Right lobe of liver (tissue), 4 donors: ENCODE measurements at regions not wholly inside any gene's neighbourhood (a gene's known extent, or its start where the extent isn't known, plus 50 kb on each side); places are given as distances from the start of the nearest gene placed in this dataset.

Experiments used
- POLR2A ChIP-seq: fragments of 450-650 bp; IDR thresholded peaks from one replicate; pipeline ENCODE4 v1.6.1; 2017; ENCODE audit warnings: antibody characterized with exemption, mild to moderate bottlenecking
- TF ChIP-seq, protein P1 (sequence below), 4 donors: fragments of 200-600 bp in 3 of 4; fragments of 450-650 bp in 1 of 4; IDR thresholded peaks; one replicate each; pipeline versions ENCODE4 v1.5.1 to v1.8.0; 2016 to 2022; ENCODE audit warnings: antibody characterized with exemption in 4 of 4, mild to moderate bottlenecking in 2 of 4
- donor health status: DM: no; HTN: no; CAD: no.
- donor health status: DM: no; HTN: no; CAD: no.
- donor health status: DM: no; HTN: yes; CAD: no.

DNA sequence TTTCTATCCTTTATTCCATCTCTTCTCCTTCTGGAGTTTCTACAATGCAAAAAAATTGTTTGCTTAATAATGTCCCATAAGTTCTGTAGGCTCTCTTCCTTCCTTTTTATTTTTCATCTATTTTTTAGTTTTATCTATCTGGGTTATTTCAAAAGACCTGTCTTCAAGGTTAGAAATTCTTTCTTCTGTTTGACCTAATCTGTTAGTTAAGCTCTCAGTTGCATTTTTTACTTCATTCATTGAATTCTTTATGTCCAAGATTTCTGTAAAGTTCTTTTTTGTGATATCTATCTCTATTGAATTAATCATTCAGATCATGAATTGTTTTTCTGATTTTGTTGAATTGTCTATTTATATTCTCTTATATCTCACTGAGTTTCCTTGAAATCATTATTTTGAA lies 145.9 kb upstream of the TLE4 start:
- no peak for TF ChIP-seq POLR2A
- TF ChIP-seq, protein P1, sequence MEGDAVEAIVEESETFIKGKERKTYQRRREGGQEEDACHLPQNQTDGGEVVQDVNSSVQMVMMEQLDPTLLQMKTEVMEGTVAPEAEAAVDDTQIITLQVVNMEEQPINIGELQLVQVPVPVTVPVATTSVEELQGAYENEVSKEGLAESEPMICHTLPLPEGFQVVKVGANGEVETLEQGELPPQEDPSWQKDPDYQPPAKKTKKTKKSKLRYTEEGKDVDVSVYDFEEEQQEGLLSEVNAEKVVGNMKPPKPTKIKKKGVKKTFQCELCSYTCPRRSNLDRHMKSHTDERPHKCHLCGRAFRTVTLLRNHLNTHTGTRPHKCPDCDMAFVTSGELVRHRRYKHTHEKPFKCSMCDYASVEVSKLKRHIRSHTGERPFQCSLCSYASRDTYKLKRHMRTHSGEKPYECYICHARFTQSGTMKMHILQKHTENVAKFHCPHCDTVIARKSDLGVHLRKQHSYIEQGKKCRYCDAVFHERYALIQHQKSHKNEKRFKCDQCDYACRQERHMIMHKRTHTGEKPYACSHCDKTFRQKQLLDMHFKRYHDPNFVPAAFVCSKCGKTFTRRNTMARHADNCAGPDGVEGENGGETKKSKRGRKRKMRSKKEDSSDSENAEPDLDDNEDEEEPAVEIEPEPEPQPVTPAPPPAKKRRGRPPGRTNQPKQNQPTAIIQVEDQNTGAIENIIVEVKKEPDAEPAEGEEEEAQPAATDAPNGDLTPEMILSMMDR (IDR thresholded peaks at IDR 0.05): no peak
